ENCODE measurements at regions not wholly inside any gene's neighbourhood (a gene's known extent, or its start where the extent isn't known, plus 50 kb on each side); places are given as distances from the start of the nearest gene placed in this dataset.

GRCh38 chr5:82376307-82376706 is 98.2 kb upstream of the RPS23 start:
- DNase-seq, result no peak

GRCh38 chr5:82375488-82376244 is 97.5 kb upstream of the RPS23 start:
- DNase-seq, result no peak

DNA sequence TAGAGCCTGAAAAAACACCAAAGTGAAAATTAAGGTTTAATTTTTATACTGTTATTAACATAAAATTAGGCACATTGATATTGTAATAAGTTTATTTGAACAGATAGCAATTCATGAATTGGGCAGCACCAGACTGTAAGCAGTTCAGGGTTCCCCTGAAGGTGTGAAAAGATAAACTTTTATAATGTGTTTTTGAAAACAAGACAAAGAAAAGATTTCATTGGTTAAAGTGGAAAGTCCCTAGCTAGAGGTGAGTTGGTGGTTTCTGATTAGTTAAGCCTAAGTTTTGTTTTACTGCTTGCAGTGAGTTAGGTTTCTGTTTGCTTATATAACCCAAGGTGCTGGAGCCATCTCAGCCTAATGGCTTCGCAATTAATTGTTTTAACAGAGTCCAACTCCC is 96.5 kb upstream of the RPS23 start:
- no peak for DNase-seq

- no peak for DNase-seq
These were observed 89.8 kb upstream of the RPS23 start for GRCh38 chr5:82367930-82368329.

GRCh38 chr5:82365744-82366228 is 87.6 kb upstream of the RPS23 start:
- peak; percentile 14 for DNase-seq

- DNase-seq, result no peak
These were observed 86.9 kb upstream of the RPS23 start for GRCh38 chr5:82365026-82365425.

- peak; percentile 3 for DNase-seq
These were observed 86.3 kb upstream of the RPS23 start for GRCh38 chr5:82364497-82364896.

DNA sequence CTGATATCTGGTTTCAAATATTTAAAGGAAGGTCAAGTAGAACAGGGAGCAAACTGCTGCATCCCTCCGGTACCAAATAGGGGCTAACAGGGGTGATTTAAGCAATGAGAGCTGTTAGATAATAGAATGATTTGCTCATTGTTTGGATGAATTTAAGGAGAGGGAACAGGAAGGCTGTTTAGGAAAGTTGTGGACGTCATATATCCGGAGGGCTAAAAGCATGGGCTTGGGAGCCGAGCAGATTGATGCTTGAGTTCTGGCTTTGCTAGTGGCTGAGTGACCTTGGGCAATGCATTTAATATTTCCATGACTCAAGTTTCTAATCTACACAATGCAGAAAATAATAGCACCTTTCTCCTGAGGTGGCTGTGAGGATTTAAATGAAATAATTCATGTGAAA is 85.4 kb upstream of the RPS23 start:
- DNase-seq, result no peak

DNA sequence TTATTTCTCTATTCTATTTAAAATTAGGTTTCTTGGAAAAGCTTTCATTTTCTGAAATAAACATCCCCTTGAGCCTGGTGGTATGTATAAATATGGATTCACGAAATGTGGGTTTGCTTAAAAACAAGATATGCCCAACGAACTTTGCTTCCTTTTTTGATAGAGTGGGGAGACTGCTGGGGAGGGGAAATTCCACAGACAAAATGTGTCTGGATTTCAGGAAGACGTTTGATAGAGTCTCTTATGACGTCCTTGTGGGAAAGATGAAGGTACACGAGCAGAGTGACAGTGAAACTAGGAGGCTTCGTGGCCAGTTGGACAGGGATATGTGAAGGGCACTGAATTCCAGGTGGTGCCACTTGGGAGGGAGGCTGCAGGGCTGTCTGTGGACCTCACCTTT is 84.5 kb upstream of the RPS23 start:
- no peak for DNase-seq

DNA sequence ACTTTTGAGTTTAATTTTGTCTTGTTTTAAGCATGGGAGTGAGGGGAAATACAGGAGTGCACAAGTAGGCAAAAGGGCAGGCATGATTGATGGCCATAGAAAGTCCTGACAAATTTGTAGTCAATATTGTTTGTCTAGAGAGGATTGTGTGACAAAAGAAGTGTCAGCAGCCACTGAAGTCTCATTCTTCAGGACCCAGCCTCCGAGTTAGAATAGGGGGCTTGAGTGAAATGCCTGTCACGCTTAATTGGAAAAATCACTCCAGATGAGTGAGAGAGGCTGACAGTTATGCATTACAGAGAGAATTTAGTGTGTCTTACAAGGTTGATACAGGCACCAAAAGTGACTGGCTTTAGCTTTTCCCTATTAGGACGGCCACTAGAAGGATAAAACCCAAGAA is 81.9 kb upstream of the RPS23 start:
- DNase-seq, result no peak

DNA sequence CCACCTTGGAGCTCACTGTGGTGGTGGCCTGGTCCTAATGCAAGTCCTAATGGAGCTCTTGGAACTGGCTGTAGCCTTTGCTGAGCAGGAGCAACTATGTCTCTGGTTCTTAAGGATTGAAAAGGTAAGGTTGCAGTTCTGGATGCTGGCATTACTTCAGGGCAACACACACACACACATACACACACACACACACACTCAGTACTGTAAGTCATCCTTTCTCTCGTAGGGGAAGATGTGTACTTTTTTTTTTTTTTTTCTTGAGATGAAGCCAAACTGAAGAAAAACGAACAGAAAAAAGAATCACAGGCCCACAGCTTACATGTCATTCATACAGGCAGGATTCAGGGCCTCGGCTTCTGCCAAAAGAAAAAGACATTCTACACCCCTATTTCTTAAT is 81.1 kb upstream of the RPS23 start:
- no peak for DNase-seq

DNA sequence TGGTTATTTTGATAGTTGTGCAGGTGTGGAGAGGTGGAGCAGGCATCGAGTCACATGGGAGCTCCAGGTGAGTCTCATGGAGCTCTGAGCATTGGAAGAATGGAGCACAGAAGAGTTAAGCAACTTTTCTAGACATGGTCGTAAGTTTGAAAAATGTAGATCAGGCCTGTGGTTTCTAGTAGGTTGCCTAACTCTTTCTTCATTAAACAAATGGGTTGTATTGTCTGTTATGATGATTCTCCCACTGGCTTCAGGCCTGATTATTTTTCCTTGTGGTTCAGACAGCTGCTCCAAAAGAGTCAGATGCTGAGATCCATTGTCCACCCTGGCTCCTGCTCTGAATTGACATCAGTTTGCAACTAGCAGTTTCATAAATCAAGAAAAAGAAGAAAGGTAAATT is 80.3 kb upstream of the RPS23 start:
- no peak for DNase-seq

DNA sequence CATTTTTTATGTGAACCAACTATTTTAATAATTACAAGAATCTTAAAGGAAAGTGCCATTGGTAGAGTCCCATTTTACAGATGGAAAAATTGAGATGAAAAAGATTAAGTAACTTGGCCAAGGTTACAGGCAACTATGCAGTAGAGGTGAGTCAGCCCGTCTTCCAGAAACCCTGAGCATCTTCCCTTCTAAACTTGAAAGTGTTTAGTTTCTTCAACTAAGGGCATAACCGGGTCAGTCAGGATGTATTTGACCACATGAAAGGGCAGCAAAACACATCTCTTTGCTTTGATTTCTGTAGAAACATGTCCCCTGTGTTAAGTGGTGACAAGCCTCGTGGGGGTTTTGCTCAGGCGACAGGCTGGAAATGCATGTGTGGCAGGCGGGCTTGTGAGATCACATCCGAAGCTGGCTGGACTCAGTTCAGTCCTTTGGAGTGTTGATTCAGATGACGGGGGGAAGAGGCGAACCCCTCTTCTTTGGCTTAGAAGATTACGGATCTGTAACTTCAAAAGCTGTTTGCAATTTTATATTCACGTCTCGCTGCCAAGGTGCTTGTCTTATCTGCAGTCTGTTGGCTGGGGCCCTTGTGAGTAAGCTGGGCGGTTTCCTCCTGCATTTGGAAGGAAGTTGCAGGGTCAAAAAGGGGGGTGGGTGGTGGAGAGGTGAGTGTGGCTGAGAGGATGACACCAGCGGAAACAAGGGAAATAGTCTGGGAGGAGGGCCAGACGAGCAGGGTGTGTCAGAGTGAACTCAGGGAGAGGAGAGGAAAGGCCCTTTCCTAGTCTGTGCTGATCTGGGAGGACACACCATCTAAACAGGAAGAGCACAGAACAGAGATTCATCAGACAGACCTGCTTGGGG is 78.9 kb upstream of the RPS23 start:
- no peak for DNase-seq

DNA sequence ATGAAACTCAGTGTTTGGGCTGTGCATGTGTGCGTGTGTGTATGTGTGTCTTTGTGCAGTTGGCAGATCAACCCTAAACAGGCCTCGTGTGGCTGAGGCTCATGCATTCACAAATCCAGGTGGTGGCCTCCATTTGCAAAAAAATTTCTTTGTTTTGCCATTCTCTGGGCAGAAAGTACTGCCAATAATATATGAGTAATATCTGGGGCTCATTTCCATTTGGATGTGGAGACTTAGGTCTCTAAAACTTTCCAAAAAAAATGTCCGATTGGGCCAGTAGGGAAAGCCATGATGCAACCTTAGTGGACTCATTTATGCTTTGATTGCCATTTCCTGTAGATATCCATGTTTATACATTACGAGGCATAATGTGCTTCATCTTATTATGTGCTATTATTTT is 77.9 kb upstream of the RPS23 start:
- DNase-seq, result no peak

DNA sequence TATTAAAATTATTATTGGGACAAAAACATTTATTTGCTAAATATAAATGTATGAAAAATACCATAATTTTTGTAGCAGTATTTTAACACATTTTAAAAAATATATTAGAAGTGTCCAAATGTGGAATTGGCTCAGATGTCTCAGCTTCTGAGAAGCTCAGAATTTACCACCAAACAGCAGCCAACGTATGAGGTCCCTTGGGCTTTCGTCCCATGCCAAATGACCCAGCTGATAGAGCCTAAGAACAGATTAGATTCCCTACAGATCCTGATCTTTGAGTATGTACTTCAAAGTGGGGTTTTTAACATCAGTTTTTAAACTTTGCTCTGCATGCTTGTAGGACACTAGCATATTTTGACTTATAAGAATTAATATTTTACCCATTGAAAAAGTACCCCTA is 77.3 kb upstream of the RPS23 start:
- DNase-seq, result no peak

DNA sequence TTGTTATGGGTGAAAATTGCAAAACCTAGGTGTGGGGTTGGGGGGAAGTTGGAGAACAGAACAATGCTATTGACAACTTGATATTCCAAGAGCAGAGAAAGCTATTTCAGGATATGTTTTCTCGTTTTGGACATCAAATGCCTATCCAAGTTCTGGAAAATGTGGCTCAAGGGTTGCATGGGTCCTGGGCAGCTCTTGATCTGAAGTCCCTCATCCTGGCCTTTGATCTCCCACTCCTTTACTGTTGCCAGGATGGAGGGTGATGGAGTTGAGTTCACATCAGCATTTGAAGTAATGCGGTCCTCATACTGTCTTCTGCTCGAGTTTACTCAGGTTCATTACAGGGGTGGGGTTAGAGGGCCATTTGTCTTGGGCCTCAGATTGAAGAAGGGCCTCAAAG is 76.9 kb upstream of the RPS23 start:
- DNase-seq, result no peak

DNA sequence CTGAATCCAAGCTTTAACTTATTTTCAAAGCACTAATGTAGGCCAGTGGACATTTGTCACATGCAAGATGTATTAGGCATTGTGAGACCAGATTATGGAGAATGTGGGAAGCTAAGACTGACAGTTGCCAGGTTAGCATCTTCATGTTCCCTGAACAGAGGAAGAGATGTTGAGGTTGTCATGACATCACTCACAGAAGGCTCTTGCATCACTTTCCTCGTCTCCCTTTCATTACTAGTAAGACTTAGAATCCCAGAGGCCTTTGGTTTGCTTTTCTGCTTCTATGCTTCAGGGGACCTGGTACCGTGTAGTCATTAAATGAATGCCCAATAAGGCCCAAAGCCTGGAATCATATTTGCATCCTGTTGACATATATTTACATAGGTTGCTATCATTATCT is 76.4 kb upstream of the RPS23 start:
- DNase-seq, result no peak

DNA sequence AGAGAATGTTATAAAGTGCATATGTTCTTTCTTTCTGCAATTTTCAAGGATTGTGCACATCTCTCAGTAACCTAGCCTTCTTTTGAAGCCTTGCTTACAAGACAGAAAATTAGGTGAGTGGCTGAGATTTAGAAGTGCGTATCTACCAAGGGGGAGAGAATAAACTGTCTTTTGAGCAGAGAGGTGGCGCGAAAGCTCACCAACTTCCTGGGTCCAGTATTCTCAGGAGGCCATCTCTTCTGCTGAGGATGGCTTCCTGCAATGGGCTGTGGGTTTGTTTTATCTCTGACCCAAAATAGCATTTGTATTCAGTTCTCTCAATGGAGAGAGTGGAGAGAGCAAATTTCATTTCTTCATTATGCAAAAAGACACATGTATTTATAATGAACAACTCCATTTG is 75.4 kb upstream of the RPS23 start:
- DNase-seq, result no peak

DNA sequence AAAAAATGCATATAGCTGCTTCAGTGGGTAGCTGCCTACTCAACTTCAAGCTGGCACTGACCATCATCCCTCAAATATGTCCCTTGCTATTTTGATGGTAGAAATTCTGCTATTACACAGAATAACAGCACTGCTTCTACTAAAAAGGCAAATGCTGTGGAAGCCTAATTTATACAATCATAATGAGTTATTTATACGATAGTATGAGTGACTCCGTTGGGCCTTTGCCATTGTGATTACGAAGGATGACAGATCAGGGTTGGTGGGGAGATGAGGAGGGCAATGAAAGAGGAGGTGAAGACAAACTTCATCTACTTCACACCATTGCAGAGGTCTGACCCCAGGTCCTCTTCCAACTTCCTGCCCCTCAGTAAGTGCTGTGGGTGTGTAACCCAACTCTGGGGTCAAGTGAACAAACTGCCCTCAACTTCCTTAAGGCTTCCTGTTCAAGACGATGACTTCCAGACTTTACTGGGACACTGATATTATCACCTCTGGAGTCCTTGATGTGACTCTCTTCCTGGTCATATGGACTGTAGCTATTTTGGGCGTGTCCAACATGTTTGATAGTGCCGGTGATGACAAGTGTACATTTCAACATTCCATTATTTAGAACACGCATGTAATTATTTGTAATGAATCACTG is 74.1 kb upstream of the RPS23 start:
- DNase-seq, result no peak

DNA sequence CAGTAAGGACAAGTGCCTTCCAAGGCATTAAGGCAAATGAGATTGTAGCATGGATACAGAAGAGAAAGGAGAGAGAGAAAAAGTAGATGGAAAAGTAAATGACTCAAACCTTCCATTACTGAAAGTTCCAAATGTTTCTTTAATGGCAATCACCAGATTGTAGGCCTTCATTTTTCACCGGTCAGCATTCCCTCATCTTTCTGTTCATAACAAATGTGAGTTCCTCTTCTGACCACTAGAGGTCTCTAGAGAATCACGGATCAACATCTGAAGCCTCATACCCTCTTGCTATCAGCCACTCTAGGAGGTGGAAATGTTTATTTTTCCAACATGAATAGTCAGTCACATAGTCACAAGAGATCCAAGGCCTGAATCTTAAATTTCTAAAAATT is 73.6 kb upstream of the RPS23 start:
- DNase-seq, result peak; percentile 32

DNA sequence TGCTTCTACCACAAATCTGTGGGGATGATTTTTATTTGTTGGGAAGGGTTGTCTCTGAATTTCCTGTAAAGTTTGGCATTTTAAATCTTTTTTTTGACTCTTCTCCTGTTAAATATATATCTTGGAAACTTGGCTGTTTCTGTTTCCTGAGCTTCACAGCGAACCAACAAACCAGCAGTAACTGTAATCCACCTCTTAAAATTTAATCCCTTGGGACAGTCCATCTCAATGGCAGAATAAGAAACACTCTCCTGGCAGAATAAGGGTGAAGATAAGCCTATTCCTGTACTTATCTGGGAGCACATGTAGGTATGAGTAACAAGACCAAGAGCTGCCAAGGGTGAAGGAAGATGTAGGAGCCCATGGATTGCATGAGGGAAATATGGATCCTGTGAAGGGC is 73.1 kb upstream of the RPS23 start:
- no peak for DNase-seq

DNA sequence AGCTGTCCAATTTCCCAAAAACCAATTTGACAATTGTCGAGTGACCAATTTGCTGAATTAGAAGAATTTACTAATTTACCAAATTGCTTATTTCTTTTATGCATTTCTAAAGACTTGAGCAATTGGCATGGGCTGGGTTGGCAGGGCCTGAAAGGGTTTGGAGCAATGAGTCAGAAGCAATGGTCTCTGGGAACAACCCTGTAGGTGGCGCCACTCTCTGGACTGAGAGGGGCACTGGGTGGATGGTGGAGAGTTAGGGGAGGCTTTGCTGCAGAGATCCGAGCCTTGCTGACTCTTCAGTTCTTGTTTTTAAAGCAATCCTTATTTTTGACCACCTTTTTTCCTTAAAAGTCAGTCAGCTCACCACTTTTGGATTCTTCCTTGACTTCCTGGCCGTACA is 71.5 kb upstream of the RPS23 start:
- peak; percentile 27 for DNase-seq

GRCh38 chr5:82348784-82349425 is 70.8 kb upstream of the RPS23 start:
- no peak for DNase-seq

Measured in NCI-H1694 (cell line).